Lower leg skin (tissue), 3 donors: ENCODE measurements at regions not wholly inside any gene's neighbourhood (a gene's known extent, or its start where the extent isn't known, plus 50 kb on each side); places are given as distances from the start of the nearest gene placed in this dataset.

ENCODE experiments used
- POLR2A ChIP-seq, 2 donors: fragments of 450-650 bp; IDR thresholded peaks; one replicate each; pipeline ENCODE4 v1.6.1; 2016 to 2017; ENCODE audit warnings: antibody characterized with exemption in 2 of 2, mild to moderate bottlenecking in 1 of 2, moderate library complexity in 1 of 2
- TF ChIP-seq, protein P1 (sequence below), 3 donors: fragments of 450-650 bp; IDR thresholded peaks; one replicate each; pipeline ENCODE4 v1.5.1; 2016; ENCODE audit warnings: antibody characterized with exemption in 3 of 3, mild to moderate bottlenecking in 3 of 3, moderate library complexity in 2 of 3

DNA sequence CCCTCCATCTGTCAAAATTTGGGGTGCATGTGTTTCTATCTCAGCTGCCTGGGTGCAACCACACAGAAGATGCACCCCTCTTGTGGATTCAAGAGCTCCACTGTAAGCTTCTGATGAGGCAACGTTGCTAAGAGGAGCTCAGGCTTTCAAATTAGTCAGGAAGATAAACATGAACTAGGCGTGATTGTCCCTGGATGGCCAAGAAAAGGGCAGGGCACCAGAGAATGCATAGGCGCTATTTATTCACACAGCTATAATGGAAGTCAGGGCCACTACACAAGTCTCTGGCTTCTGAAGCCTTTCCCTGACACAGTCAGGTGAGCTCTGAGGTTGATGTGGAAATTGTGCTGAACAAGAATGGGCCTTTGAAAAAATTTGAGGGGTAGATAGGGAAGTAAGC, 1466.0 kb upstream of the CELF4 start:
- TF ChIP-seq, protein P1, sequence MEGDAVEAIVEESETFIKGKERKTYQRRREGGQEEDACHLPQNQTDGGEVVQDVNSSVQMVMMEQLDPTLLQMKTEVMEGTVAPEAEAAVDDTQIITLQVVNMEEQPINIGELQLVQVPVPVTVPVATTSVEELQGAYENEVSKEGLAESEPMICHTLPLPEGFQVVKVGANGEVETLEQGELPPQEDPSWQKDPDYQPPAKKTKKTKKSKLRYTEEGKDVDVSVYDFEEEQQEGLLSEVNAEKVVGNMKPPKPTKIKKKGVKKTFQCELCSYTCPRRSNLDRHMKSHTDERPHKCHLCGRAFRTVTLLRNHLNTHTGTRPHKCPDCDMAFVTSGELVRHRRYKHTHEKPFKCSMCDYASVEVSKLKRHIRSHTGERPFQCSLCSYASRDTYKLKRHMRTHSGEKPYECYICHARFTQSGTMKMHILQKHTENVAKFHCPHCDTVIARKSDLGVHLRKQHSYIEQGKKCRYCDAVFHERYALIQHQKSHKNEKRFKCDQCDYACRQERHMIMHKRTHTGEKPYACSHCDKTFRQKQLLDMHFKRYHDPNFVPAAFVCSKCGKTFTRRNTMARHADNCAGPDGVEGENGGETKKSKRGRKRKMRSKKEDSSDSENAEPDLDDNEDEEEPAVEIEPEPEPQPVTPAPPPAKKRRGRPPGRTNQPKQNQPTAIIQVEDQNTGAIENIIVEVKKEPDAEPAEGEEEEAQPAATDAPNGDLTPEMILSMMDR (IDR thresholded peaks at IDR 0.05), result no peak
- no peak for TF ChIP-seq POLR2A (IDR thresholded peaks at IDR 0.05)
